Transverse colon (tissue), 4 donors: ENCODE measurements at regions not wholly inside any gene's neighbourhood (a gene's known extent, or its start where the extent isn't known, plus 50 kb on each side); places are given as distances from the start of the nearest gene placed in this dataset.

Source experiments
- DNase-seq: peaks from one replicate; pipeline ENCODE4 v3.0.0-alpha.2; 2019
- H3K27ac ChIP-seq, 4 donors: fragments of 200-600 bp; sonication (generic); 2 replicates each; pipeline ENCODE4 v1.5.1; 2016 to 2018; ENCODE audit warnings: inconsistent platforms in 4 of 4
- H3K27me3 ChIP-seq: fragments of 200-600 bp; sonication (generic); 2 replicates; pipeline ENCODE4 v1.5.1; 2017; ENCODE audit warnings: inconsistent platforms
- H3K36me3 ChIP-seq, 4 donors: fragments of 200-600 bp; sonication (generic); 2 replicates each; pipeline ENCODE4 v1.5.1; 2017 to 2019; ENCODE audit warnings: inconsistent platforms in 4 of 4
- H3K4me1 ChIP-seq, 4 donors: fragments of 200-600 bp; sonication (generic); 2 replicates each; pipeline ENCODE4 v1.5.1; 2017 to 2020; ENCODE audit warnings: inconsistent platforms in 4 of 4
- H3K4me3 ChIP-seq, 4 donors: fragments of 200-600 bp; sonication (generic); 1 replicate in 1 of 4; 2 replicates in 3 of 4; pipeline versions ENCODE4 v1.5.1 to v1.6.1; 2017 to 2019; ENCODE audit warnings: inconsistent platforms in 4 of 4
- H3K9me3 ChIP-seq, 2 donors: fragments of 200-600 bp; sonication (generic); 2 replicates each; pipeline ENCODE4 v1.5.1; 2017 to 2019; ENCODE audit warnings: inconsistent platforms in 2 of 2
- EP300 ChIP-seq: sonication (generic); formaldehyde crosslinking; IDR thresholded peaks from one replicate; pipeline ENCODE4 v1.6.1; 2017; ENCODE audit warnings: antibody characterized with exemption, low read depth
- POLR2A ChIP-seq: fragments of 450-650 bp; IDR thresholded peaks from one replicate; pipeline ENCODE4 v1.6.1; 2016; ENCODE audit warnings: antibody characterized with exemption, mild to moderate bottlenecking, moderate library complexity
- POLR2AphosphoS5 ChIP-seq, 3 donors: sonication (generic); formaldehyde crosslinking; IDR thresholded peaks; one replicate each; pipeline ENCODE4 v1.6.1; 2016; ENCODE audit warnings: antibody characterized with exemption in 3 of 3
- WGBS, 2 donors: methylation state at CpG; one replicate each; pipeline ENCODE4 v1.1.5; 2018; ENCODE audit warnings: low coverage in 1 of 2; 5-methylcytosine and 5-hydroxymethylcytosine counted together
- in situ Hi-C, 4 donors: fragments of 200-750 bp; cut with MboI; loops; one replicate each; pipeline versions ENCODE4 v1.15.0 to v1.15.1; 2017; ENCODE audit warnings: low sequenced_read_pairs in 3 of 4, low pct_ligation_motif_present in 1 of 4, low pct_unique_long_range_greater_than_20kb in 1 of 4
- intact Hi-C: fragments of 100-400 bp; cut with DNase I; formaldehyde crosslinking; loops from one replicate; pipeline ENCODE4 v1.15.1; 2023; ENCODE audit warnings: low total_unique reads
- TF ChIP-seq, protein P1 (sequence below), 5 experiments: fragments of 200-600 bp in 3 of 5; fragments of 450-650 bp in 2 of 5; sonication (generic) in 3 of 5; IDR thresholded peaks; 1 replicate in 2 of 5; 2 replicates in 3 of 5; pipeline ENCODE4 v1.5.1; 2016 to 2017; ENCODE audit warnings: antibody characterized with exemption in 5 of 5, inconsistent platforms in 3 of 5, mild to moderate bottlenecking in 2 of 5, moderate library complexity in 1 of 5

GRCh38 chr4:59834943-59835342, 1365.2 kb upstream of the ADGRL3 start:
- in situ Hi-C loops (no loop called here), intact Hi-C loops (no loop called here)
- Histone ChIP-seq H3K27ac (no peak overlapping the region), H3K4me1 (no peaks in the 10 kb centered on the region), H3K4me3 (no peak overlapping the region), H3K27me3 (no peaks in the 10 kb centered on the region), H3K9me3 (no peaks in the 10 kb centered on the region), H3K36me3 (no peaks in the 10 kb centered on the region)
- DNase-seq: no peak
- TF ChIP-seq POLR2A: no peak
- TF ChIP-seq POLR2AphosphoS5 (IDR thresholded peaks at IDR 0.05): no peak
- no peak for TF ChIP-seq EP300
- TF ChIP-seq, protein P1, sequence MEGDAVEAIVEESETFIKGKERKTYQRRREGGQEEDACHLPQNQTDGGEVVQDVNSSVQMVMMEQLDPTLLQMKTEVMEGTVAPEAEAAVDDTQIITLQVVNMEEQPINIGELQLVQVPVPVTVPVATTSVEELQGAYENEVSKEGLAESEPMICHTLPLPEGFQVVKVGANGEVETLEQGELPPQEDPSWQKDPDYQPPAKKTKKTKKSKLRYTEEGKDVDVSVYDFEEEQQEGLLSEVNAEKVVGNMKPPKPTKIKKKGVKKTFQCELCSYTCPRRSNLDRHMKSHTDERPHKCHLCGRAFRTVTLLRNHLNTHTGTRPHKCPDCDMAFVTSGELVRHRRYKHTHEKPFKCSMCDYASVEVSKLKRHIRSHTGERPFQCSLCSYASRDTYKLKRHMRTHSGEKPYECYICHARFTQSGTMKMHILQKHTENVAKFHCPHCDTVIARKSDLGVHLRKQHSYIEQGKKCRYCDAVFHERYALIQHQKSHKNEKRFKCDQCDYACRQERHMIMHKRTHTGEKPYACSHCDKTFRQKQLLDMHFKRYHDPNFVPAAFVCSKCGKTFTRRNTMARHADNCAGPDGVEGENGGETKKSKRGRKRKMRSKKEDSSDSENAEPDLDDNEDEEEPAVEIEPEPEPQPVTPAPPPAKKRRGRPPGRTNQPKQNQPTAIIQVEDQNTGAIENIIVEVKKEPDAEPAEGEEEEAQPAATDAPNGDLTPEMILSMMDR (IDR thresholded peaks at IDR 0.05): no peak

- no peaks in the 10 kb centered on the region for H3K9me3 ChIP-seq
- no peak overlapping the region for H3K4me3 ChIP-seq
- in situ Hi-C loops (no loop called here), intact Hi-C loops (no loop called here)
- no peaks in the 10 kb centered on the region for H3K4me1 ChIP-seq
- TF ChIP-seq POLR2AphosphoS5 (IDR thresholded peaks at IDR 0.05) (no peak), POLR2A (no peak), EP300 (no peak)
- TF ChIP-seq, protein P1 (IDR thresholded peaks at IDR 0.05): no peak
- DNase-seq: no peak
- no peaks in the 10 kb centered on the region for H3K27me3 ChIP-seq
- no peak overlapping the region for H3K27ac ChIP-seq
- WGBS, 2 donors: 85 to 86% methylated on average over 1 of the region's 1 CpG
- no peaks in the 10 kb centered on the region for H3K36me3 ChIP-seq
Measured at GRCh38 chr4:59837751-59838150, 1362.4 kb upstream of the ADGRL3 start.

DNA sequence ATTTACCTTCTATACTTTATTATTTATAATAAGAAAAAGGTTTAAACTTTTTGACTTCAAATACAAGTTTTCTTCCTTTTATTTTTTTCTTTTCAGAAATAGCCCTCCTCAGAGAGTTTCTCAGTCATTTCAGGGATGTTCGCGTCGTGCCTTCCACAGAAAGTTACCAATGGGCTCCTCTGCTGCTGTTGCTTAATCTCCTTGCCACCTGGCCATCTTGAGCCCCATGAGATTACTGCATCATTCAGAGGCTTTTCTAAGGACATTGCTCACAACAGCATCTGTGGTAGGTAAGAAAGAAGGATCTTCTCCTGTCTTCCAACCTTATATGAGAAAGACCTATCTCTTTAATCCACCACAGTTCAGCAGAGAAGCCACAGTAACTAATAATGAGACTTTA, 1361.9 kb upstream of the ADGRL3 start:
- in situ Hi-C loops: no loop called here
- H3K4me3 ChIP-seq: no peak overlapping the region
- intact Hi-C loops: no loop called here
- no peaks in the 10 kb centered on the region for H3K27me3 ChIP-seq
- H3K4me1 ChIP-seq: no peaks in the 10 kb centered on the region
- H3K27ac ChIP-seq: no peak overlapping the region
- no peaks in the 10 kb centered on the region for H3K9me3 ChIP-seq
- H3K36me3 ChIP-seq: no peaks in the 10 kb centered on the region
- TF ChIP-seq POLR2AphosphoS5 (IDR thresholded peaks at IDR 0.05) (no peak), POLR2A (no peak)
- WGBS, 2 donors: 95 to 100% methylated on average over 3 of the region's 3 CpGs
- no peak for DNase-seq

DNA sequence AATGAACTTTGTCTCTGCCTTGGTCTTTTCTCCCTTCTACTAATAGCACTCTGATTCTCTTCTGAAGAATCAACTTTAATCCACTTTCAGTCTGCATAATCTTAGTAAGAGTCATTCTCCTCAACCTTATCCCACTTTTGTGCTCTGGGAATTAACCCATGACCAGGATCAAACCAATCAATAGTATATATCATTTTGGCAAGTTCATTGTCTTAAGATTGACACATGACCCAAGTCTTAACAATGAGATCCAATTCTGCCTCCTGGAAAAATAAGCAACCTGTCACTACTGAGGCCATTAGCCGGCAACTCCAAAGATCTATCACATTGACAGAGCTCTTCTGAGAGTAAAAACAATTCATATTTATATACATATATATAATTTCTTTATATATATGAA, 1358.4 kb upstream of the ADGRL3 start:
- no peak for DNase-seq
- Histone ChIP-seq H3K27me3 (no peaks in the 10 kb centered on the region), H3K4me3 (no peak overlapping the region), H3K36me3 (no peaks in the 10 kb centered on the region), H3K9me3 (no peaks in the 10 kb centered on the region), H3K27ac (no peak overlapping the region), H3K4me1 (no peaks in the 10 kb centered on the region)
- TF ChIP-seq POLR2A (no peak), EP300 (no peak), POLR2AphosphoS5 (IDR thresholded peaks at IDR 0.05) (no peak)
- TF ChIP-seq, protein P1 (IDR thresholded peaks at IDR 0.05): no peak
- in situ Hi-C loops: no loop called here
- WGBS, 2 donors: 80 to 94% methylated on average over 1 of the region's 1 CpG
- intact Hi-C loops: no loop called here

DNA sequence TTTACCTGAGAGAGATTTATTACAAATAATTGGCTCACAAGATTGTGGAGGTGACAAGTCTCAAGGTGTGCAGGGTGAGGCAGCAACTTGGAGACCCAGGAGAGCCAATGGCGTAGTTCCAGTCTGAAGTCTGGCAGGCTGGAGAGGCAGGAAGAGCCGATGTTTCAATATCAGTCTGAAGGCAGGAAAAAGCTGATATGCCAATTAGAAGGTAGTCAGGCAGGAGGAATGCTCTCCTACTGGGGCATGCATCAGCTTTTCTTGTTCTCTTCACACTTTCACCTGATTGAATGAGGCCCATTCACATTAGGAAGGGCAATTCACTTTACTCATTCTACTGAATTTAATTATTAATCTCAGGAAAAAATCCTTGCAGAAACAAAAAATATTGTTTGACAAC, 1351.7 kb upstream of the ADGRL3 start:
- intact Hi-C loops: no loop called here
- in situ Hi-C loops: no loop called here
- TF ChIP-seq EP300 (no peak), POLR2A (no peak), POLR2AphosphoS5 (IDR thresholded peaks at IDR 0.05) (no peak)
- TF ChIP-seq, protein P1 (IDR thresholded peaks at IDR 0.05): no peak
- Histone ChIP-seq H3K27ac (no peak overlapping the region), H3K4me3 (no peak overlapping the region), H3K9me3 (no peaks in the 10 kb centered on the region), H3K27me3 (no peaks in the 10 kb centered on the region), H3K4me1 (no peaks in the 10 kb centered on the region), H3K36me3 (no peaks in the 10 kb centered on the region)
- WGBS, 2 donors: 76 to 85% methylated on average over 2 of the region's 2 CpGs
- DNase-seq: no peak
